Mesendoderm (in vitro differentiated cells): ENCODE measurements at regions not wholly inside any gene's neighbourhood (a gene's known extent, or its start where the extent isn't known, plus 50 kb on each side); places are given as distances from the start of the nearest gene placed in this dataset.

ENCODE experiments used
- DNase-seq: peaks from one replicate; pipeline ENCODE4 v3.0.0; 2013
- H2AK5ac ChIP-seq: 2 replicates; pipeline ENCODE4 v1.6.1; 2013; ENCODE audit warnings: low read length, inconsistent platforms
- H2BK120ac ChIP-seq: 2 replicates; pipeline ENCODE4 v1.6.1; 2013; ENCODE audit warnings: low read depth, mild to moderate bottlenecking, low read length, moderate library complexity, mixed read lengths
- H2BK15ac ChIP-seq: replicated peaks from 2 replicates; pipeline ENCODE4 v1.6.1; 2013; ENCODE audit warnings: low read depth, mild to moderate bottlenecking, moderate library complexity
- H2BK5ac ChIP-seq: 2 replicates; pipeline ENCODE4 v1.6.1; 2013; ENCODE audit warnings: low read length, inconsistent platforms
- H3K18ac ChIP-seq: 2 replicates; pipeline ENCODE4 v1.6.1; 2013; ENCODE audit warnings: mild to moderate bottlenecking, low read length, mixed read lengths
- H3K23ac ChIP-seq: one replicate; pipeline ENCODE4 v1.6.1; 2013; ENCODE audit warnings: low read length
- H3K27ac ChIP-seq: 2 replicates; pipeline ENCODE4 v1.5.1; 2013; ENCODE audit warnings: low read depth, mild to moderate bottlenecking, inconsistent platforms, low read length, moderate library complexity
- H3K27me3 ChIP-seq: 2 replicates; pipeline ENCODE4 v1.6.1; 2013; ENCODE audit warnings: low read length, control low read depth, mild to moderate bottlenecking, inconsistent platforms; ENCODE audit not compliant: insufficient read depth, poor library complexity
- H3K36me3 ChIP-seq: 2 replicates; pipeline ENCODE4 v1.6.1; 2013; ENCODE audit warnings: low read length, inconsistent platforms; ENCODE audit not compliant: control insufficient read depth, insufficient read depth
- H3K4ac ChIP-seq: one replicate; pipeline ENCODE4 v1.6.1; 2013; ENCODE audit warnings: low read depth, mild to moderate bottlenecking, low read length, moderate library complexity
- H3K4me1 ChIP-seq: 2 replicates; pipeline ENCODE4 v1.6.1; 2013; ENCODE audit warnings: low read depth, low read length, inconsistent platforms; ENCODE audit not compliant: control insufficient read depth
- H3K4me2 ChIP-seq: 2 replicates; pipeline ENCODE4 v1.6.1; 2013; ENCODE audit warnings: low read length
- H3K4me3 ChIP-seq: 2 replicates; pipeline ENCODE4 v1.5.1; 2013; ENCODE audit warnings: mild to moderate bottlenecking, low read length
- H3K56ac ChIP-seq: one replicate; pipeline ENCODE4 v1.6.1; 2013; ENCODE audit warnings: low read length
- H3K79me1 ChIP-seq: 2 replicates; pipeline ENCODE4 v1.6.1; 2013; ENCODE audit warnings: low read length, inconsistent platforms
- H3K79me2 ChIP-seq: 2 replicates; pipeline ENCODE4 v1.6.1; 2013; ENCODE audit warnings: mild to moderate bottlenecking, low read length; ENCODE audit not compliant: control insufficient read depth, insufficient read depth
- H3K9ac ChIP-seq: 2 replicates; pipeline ENCODE4 v1.6.1; 2013; ENCODE audit warnings: low read length, inconsistent platforms
- H4K5ac ChIP-seq: one replicate; pipeline ENCODE4 v1.6.1; 2013; ENCODE audit warnings: low read length
- H4K8ac ChIP-seq: one replicate; pipeline ENCODE4 v1.6.1; 2013; ENCODE audit warnings: low read depth, mild to moderate bottlenecking, control low read depth, low read length, moderate library complexity
- WGBS: extraction: QIAGEN DNeasy Blood & Tissue Kit; methylation state at CpG from one replicate; pipeline ENCODE4 v1.1.7; 2013; ENCODE audit warnings: low lambda C conversion rate, missing lambda C conversion rate; ENCODE audit not compliant: insufficient coverage; ENCODE audit errors: extremely low coverage; 5-methylcytosine and 5-hydroxymethylcytosine counted together

DNA sequence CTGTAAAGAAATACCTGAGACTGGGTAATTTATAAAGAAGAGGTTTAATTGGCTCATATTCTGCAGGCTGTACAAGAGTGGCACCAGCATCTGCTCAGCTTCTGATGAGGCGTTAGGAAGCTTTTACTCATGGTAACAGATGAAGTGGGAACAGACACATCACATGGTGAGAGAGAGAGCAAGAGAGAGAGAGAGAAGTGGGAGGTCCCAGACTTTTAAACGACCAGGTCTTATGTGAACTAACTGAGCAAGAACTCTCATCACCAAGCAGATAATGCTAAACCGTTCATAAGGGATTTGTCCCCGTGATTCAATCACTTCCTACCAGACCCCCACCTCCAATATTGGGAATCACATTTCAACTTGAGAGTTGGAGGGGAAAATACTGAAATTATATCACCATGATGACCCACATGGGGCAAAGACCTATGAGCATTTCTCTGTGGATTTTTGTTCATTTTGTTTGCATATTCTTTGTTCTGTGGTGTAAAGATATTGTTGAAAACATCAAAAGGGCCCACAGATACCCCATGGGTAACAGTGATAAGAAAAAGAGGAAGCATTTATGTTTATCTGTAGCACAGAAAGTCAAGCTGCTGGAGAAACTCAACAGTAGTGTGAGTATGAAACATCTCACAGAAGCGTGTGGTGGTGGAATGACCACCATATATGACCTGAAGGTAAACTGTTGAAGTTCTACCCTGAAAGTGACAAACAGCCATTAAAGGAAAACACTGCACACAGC, 135.2 kb upstream of the PDE3A start:
- no peak overlapping the region for H4K8ac ChIP-seq
- no peak for DNase-seq
- H2AK5ac ChIP-seq: no peak overlapping the region
- H3K4me3 ChIP-seq: no peak overlapping the region
- no peak overlapping the region for H4K5ac ChIP-seq
- no peak overlapping the region for H2BK15ac ChIP-seq
- H3K23ac ChIP-seq: no peak overlapping the region
- H3K27ac ChIP-seq: no peak overlapping the region
- no peaks in the 10 kb centered on the region for H3K4me1 ChIP-seq
- no peak overlapping the region for H3K18ac ChIP-seq
- no peak overlapping the region for H3K56ac ChIP-seq
- no peaks in the 10 kb centered on the region for H3K27me3 ChIP-seq
- no peak overlapping the region for H3K4me2 ChIP-seq
- H3K4ac ChIP-seq: no peak overlapping the region
- H3K9ac ChIP-seq: no peak overlapping the region
- no peaks in the 10 kb centered on the region for H3K79me1 ChIP-seq
- H3K79me2 ChIP-seq: no peaks in the 10 kb centered on the region
- no peak overlapping the region for H2BK120ac ChIP-seq
- H3K36me3 ChIP-seq: no peaks in the 10 kb centered on the region
- WGBS: no CpG with 5 or more reads among the region's 5 CpGs
- no peak overlapping the region for H2BK5ac ChIP-seq

DNA sequence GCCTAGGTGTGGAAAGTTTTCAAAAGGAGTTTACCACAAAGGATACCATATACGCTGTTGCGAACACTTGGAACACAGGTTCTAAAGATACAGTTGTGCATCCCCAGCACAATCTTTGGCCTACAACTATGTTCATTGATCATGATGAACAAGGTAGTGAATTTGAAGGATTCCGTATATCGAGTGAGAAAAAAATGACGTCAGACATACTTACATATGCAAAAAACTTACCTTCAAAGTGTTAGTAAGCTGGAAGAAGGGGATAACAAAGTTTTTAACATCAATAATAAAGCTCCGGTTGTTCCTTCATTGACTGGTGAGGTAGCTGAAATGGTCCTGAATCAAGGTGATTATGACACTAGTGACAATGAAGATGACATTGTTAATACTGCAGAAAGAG, 133.9 kb upstream of the PDE3A start:
- Histone ChIP-seq H3K27me3 (no peaks in the 10 kb centered on the region), H3K27ac (no peak overlapping the region), H3K18ac (no peak overlapping the region), H2AK5ac (no peak overlapping the region), H3K4me3 (no peak overlapping the region), H3K4ac (no peak overlapping the region), H3K79me2 (no peaks in the 10 kb centered on the region), H3K23ac (no peak overlapping the region), H2BK5ac (no peak overlapping the region), H3K36me3 (no peaks in the 10 kb centered on the region), H3K9ac (no peak overlapping the region), H2BK120ac (no peak overlapping the region), H2BK15ac (no peak overlapping the region), H3K56ac (no peak overlapping the region), H3K4me1 (no peaks in the 10 kb centered on the region), H4K5ac (no peak overlapping the region), H3K79me1 (no peaks in the 10 kb centered on the region), H4K8ac (no peak overlapping the region), H3K4me2 (no peak overlapping the region)
- DNase-seq: no peak
- WGBS: no CpG with 5 or more reads among the region's 6 CpGs

DNA sequence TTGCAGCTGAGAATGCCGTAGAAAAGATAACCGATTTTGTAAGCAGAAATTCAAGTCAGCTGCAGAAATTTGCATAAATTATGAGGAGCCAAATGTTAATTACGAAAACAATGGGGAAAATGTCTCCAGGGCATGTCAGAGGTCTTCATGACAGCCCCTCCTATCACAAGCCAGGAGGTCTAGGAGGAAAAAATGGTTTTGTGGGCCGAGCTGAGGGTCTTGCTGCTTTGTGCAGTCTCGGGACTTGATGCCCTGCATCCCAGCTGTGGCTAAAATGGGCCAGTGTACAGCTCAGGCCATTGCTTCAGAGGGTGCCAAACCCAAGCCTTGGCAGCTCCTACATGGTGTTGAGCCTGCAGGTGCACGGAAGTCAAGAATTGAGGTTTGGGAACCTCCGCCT, 131.2 kb upstream of the PDE3A start:
- Histone ChIP-seq H2BK15ac (no peak overlapping the region), H4K8ac (no peak overlapping the region), H3K4me2 (no peak overlapping the region), H3K9ac (no peak overlapping the region), H3K27ac (no peak overlapping the region), H2BK5ac (no peak overlapping the region), H3K56ac (no peak overlapping the region), H3K79me1 (no peaks in the 10 kb centered on the region), H3K4me3 (no peak overlapping the region), H2AK5ac (no peak overlapping the region), H2BK120ac (no peak overlapping the region), H3K4me1 (no peaks in the 10 kb centered on the region), H3K79me2 (no peaks in the 10 kb centered on the region), H3K4ac (no peak overlapping the region), H3K23ac (no peak overlapping the region), H4K5ac (no peak overlapping the region), H3K27me3 (no peaks in the 10 kb centered on the region), H3K18ac (no peak overlapping the region), H3K36me3 (no peaks in the 10 kb centered on the region)
- no CpG with 5 or more reads among the region's 7 CpGs for WGBS
- DNase-seq: no peak

GRCh38 chr12:20245491-20245890, 122.8 kb upstream of the PDE3A start:
- H3K4me2 ChIP-seq: no peak overlapping the region
- no peak overlapping the region for H3K4ac ChIP-seq
- no peak overlapping the region for H2BK5ac ChIP-seq
- no CpG with 5 or more reads among the region's 1 CpG for WGBS
- no peak overlapping the region for H2BK15ac ChIP-seq
- no peaks in the 10 kb centered on the region for H3K4me1 ChIP-seq
- no peak overlapping the region for H2AK5ac ChIP-seq
- H3K9ac ChIP-seq: no peak overlapping the region
- H3K18ac ChIP-seq: no peak overlapping the region
- no peaks in the 10 kb centered on the region for H3K27me3 ChIP-seq
- no peak overlapping the region for H2BK120ac ChIP-seq
- H4K5ac ChIP-seq: no peak overlapping the region
- no peak overlapping the region for H3K27ac ChIP-seq
- no peaks in the 10 kb centered on the region for H3K36me3 ChIP-seq
- H3K56ac ChIP-seq: no peak overlapping the region
- DNase-seq: no peak
- H3K79me2 ChIP-seq: no peaks in the 10 kb centered on the region
- no peak overlapping the region for H4K8ac ChIP-seq
- H3K79me1 ChIP-seq: no peaks in the 10 kb centered on the region
- no peak overlapping the region for H3K23ac ChIP-seq
- no peak overlapping the region for H3K4me3 ChIP-seq

- Histone ChIP-seq H3K23ac (no peak overlapping the region), H2AK5ac (no peak overlapping the region), H3K56ac (no peak overlapping the region), H3K4ac (no peak overlapping the region), H4K5ac (no peak overlapping the region), H3K9ac (no peak overlapping the region), H3K18ac (no peak overlapping the region), H3K27ac (no peak overlapping the region), H3K27me3 (no peaks in the 10 kb centered on the region), H3K4me2 (no peak overlapping the region), H3K4me1 (no peaks in the 10 kb centered on the region), H3K36me3 (no peaks in the 10 kb centered on the region), H3K79me2 (no peaks in the 10 kb centered on the region), H4K8ac (no peak overlapping the region), H2BK15ac (no peak overlapping the region), H2BK5ac (no peak overlapping the region), H3K4me3 (no peak overlapping the region), H2BK120ac (no peak overlapping the region), H3K79me1 (no peaks in the 10 kb centered on the region)
- WGBS: no CpG with 5 or more reads among the region's 3 CpGs
- no peak for DNase-seq
Observed at GRCh38 chr12:20248646-20249045, 119.7 kb upstream of the PDE3A start.

- Histone ChIP-seq H3K18ac (no peak overlapping the region), H2AK5ac (no peak overlapping the region), H3K36me3 (no peaks in the 10 kb centered on the region), H3K23ac (no peak overlapping the region), H2BK15ac (no peak overlapping the region), H3K9ac (no peak overlapping the region), H3K4me2 (no peak overlapping the region), H3K4me1 (no peaks in the 10 kb centered on the region), H3K4ac (no peak overlapping the region), H3K27ac (no peak overlapping the region), H3K27me3 (no peaks in the 10 kb centered on the region), H2BK120ac (no peak overlapping the region), H4K5ac (no peak overlapping the region), H3K79me1 (no peaks in the 10 kb centered on the region), H3K56ac (no peak overlapping the region), H2BK5ac (no peak overlapping the region), H3K79me2 (no peaks in the 10 kb centered on the region), H4K8ac (no peak overlapping the region), H3K4me3 (no peak overlapping the region)
- no peak for DNase-seq
- WGBS: no CpG with 5 or more reads among the region's 1 CpG
Observed at GRCh38 chr12:20250761-20251160, 117.6 kb upstream of the PDE3A start.
